ENCODE measurements at regions not wholly inside any gene's neighbourhood (a gene's known extent, or its start where the extent isn't known, plus 50 kb on each side); places are given as distances from the start of the nearest gene placed in this dataset.

DNA sequence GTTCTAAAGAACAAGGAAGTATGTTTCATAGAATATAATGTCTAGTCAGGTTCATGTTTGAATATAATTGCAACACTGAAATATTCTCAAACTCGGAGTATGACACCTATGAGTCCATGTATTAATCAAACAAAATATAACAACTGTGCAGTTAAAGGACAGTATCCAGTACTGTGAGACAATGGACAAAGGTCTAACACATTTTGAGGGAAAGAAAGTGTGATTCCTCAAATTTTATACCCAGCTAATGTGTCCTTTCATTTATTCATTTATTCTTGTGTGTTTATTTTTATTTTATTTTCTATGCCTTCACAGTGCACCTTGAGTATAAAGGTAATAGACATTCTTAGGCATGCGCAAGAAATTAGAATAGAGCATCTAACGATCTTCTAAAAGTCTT, 401.0 kb upstream of the ZFHX3 start:
- WGBS, result 97% methylated on average over 3 of the region's 3 CpGs

GRCh38 chr16:73447846-73448245, 399.9 kb upstream of the ZFHX3 start:
- intact Hi-C loops (cut with DNase I), result no loop called here
- no peak overlapping the region for H3K4me3 ChIP-seq
- H3K27ac ChIP-seq (replicated peaks in 1 of 4), result no peak overlapping the region
- H3K27me3 ChIP-seq, result no peaks in the 10 kb centered on the region
- no peaks in the 10 kb centered on the region for H3K36me3 ChIP-seq
- DNase-seq (ENCODE audit: extremely low spot score), result no peak
- peaks cover 0 to 40% (median 18%) of the 10 kb centered on the region in 4 donors for H3K9me3 ChIP-seq
- TF ChIP-seq POLR2AphosphoS5 (IDR thresholded peaks at IDR 0.05), result no peak
- no peak for TF ChIP-seq CTCF (IDR thresholded peaks at IDR 0.05)
- no peak for TF ChIP-seq POLR2A (IDR thresholded peaks at IDR 0.05; ENCODE audit: low read depth)
- no peak for TF ChIP-seq EP300 (IDR thresholded peaks at IDR 0.05)
- WGBS, result 82% methylated on average over 2 of the region's 2 CpGs
- no peaks in the 10 kb centered on the region for H3K4me1 ChIP-seq

More for the DNA sequence above, 401.0 kb upstream of the ZFHX3 start:
- no peaks in the 10 kb centered on the region for H3K27me3 ChIP-seq
- H3K4me3 ChIP-seq, result no peak overlapping the region
- intact Hi-C loops (cut with DNase I), result no loop called here
- no peak overlapping the region for H3K27ac ChIP-seq (replicated peaks in 1 of 4)
- DNase-seq (ENCODE audit: extremely low spot score), result no peak
- no peak for TF ChIP-seq EP300 (IDR thresholded peaks at IDR 0.05)
- no peak for TF ChIP-seq POLR2A (IDR thresholded peaks at IDR 0.05; ENCODE audit: low read depth)
- TF ChIP-seq POLR2AphosphoS5 (IDR thresholded peaks at IDR 0.05), result no peak
- no peak for TF ChIP-seq CTCF (IDR thresholded peaks at IDR 0.05)
- H3K36me3 ChIP-seq, result no peaks in the 10 kb centered on the region
- H3K9me3 ChIP-seq, result peaks cover 0 to 40% (median 18%) of the 10 kb centered on the region in 4 donors
- H3K4me1 ChIP-seq, result no peaks in the 10 kb centered on the region

DNA sequence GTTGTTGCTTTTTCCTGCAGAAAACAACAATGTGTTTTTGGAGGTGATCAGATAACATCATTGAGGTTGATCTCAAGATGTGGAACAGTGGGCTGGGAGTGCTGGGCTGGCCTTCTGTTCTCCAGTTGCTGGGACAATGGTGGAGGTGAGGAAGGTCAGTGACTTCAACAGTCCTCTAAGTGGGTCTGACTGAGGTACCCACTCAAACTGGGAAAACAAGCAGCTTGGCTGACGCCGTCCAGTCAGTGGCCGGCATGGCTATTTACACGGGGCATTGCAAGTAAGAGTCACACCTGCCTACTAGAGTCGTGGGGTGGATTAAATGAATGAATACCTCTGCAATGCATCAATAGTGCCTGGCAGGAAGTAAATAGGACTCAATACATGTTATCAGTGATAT, 386.7 kb upstream of the ZFHX3 start:
- H3K27ac ChIP-seq (replicated peaks in 1 of 4), result no peak overlapping the region
- H3K36me3 ChIP-seq, result no peaks in the 10 kb centered on the region
- no peak for TF ChIP-seq CTCF (IDR thresholded peaks at IDR 0.05)
- TF ChIP-seq POLR2A (IDR thresholded peaks at IDR 0.05; ENCODE audit: low read depth), result no peak
- TF ChIP-seq POLR2AphosphoS5 (IDR thresholded peaks at IDR 0.05), result no peak
- no peak for TF ChIP-seq EP300 (IDR thresholded peaks at IDR 0.05)
- 91% methylated on average over 5 of the region's 5 CpGs for WGBS
- no peak overlapping the region for H3K4me3 ChIP-seq
- DNase-seq (ENCODE audit: extremely low spot score), result no peak
- intact Hi-C loops (cut with DNase I), result no loop called here
- no peaks in the 10 kb centered on the region for H3K9me3 ChIP-seq
- peaks cover 0 to 10% (median 0%) of the 10 kb centered on the region in 4 donors for H3K27me3 ChIP-seq
- H3K4me1 ChIP-seq, result no peaks in the 10 kb centered on the region

- TF ChIP-seq POLR2AphosphoS5 (IDR thresholded peaks at IDR 0.05) (no peak), CTCF (IDR thresholded peaks at IDR 0.05) (no peak), EP300 (IDR thresholded peaks at IDR 0.05) (no peak), POLR2A (IDR thresholded peaks at IDR 0.05; ENCODE audit: low read depth) (no peak)
- Histone ChIP-seq H3K27ac (replicated peaks in 1 of 4) (no peak overlapping the region), H3K36me3 (no peaks in the 10 kb centered on the region), H3K4me3 (no peak overlapping the region), H3K27me3 (peaks cover 0 to 10% (median 0%) of the 10 kb centered on the region in 4 donors), H3K9me3 (no peaks in the 10 kb centered on the region), H3K4me1 (no peaks in the 10 kb centered on the region)
- no peak for DNase-seq (ENCODE audit: extremely low spot score)
- intact Hi-C loops (cut with DNase I), result no loop called here
- 79% methylated on average over 9 of the region's 16 CpGs for WGBS
These were observed 385.9 kb upstream of the ZFHX3 start for GRCh38 chr16:73433731-73434307.
